GM12878 (cell line): ENCODE measurements at regions not wholly inside any gene's neighbourhood (a gene's known extent, or its start where the extent isn't known, plus 50 kb on each side); places are given as distances from the start of the nearest gene placed in this dataset.

Source experiments
- ATAC-seq: fragments of 200-7000 bp; cut with Tn5 transposase; 3 replicates; pipeline ENCODE4 v1.9.1; 2020; ENCODE audit warnings: mild to moderate bottlenecking, moderate library complexity
- BruUV-seq: library from RNA; stranded (reverse); fragments of 400-500 nt; replicated peaks from 2 replicates; lab custom pipeline; 2021; lab: Mats Ljungman, UMichigan
- CTCF ChIA-PET: fragments of 300-600 bp; sonication (Branson Sonifier 250); formaldehyde crosslinking; extraction: SDS; loops from one replicate; lab custom pipeline; 2021; ENCODE audit warnings: inconsistent platforms; lab: Yijun Ruan, JAX
- POLR2A ChIA-PET: fragments of 350-600 bp; formaldehyde crosslinking; extraction: SDS; loops from one replicate; lab custom pipeline; 2021; ENCODE audit warnings: inconsistent platforms; lab: Charles Lee
- RAD21 ChIA-PET: fragments of 300-600 bp; sonication (Branson Sonifier 250); formaldehyde crosslinking; loops from one replicate; lab custom pipeline; 2023; ENCODE audit warnings: antibody characterized with exemption; ENCODE audit not compliant: unreplicated experiment; lab: Charles Lee
- SMC1A ChIA-PET: fragments of 300-600 bp; sonication (Branson Sonifier 250); formaldehyde crosslinking; loops from one replicate; lab custom pipeline; 2023; ENCODE audit not compliant: unreplicated experiment, uncharacterized antibody; lab: Charles Lee
- DNase-seq: peaks from one replicate; pipeline ENCODE4 v3.0.0-alpha.2; 2011; ENCODE audit warnings: low read depth, low spot score
- FAIRE-seq: peaks from 3 replicates; lab custom pipeline; 2011; peaks lifted over from hg19 to GRCh38; lab: Jason Lieb, UNC
- H2AFZ ChIP-seq: 2 replicates; pipeline ENCODE4 v1.6.0; 2011; ENCODE audit warnings: low read depth, low read length, control low read depth; ENCODE audit not compliant: control insufficient read depth
- H3K27ac ChIP-seq: 2 replicates; pipeline ENCODE4 v1.5.1; 2011; ENCODE audit warnings: control low read depth; ENCODE audit not compliant: control insufficient read depth, insufficient read depth
- H3K27me3 ChIP-seq, 2 experiments: replicated peaks in 1 of 2; 2 replicates each; pipeline versions ENCODE4 v1.6.0 to v1.6.1; 2011; ENCODE audit warnings: low read length in 1 of 2; ENCODE audit not compliant: control insufficient read depth in 2 of 2, insufficient read depth in 2 of 2
- H3K36me3 ChIP-seq, 2 experiments: 2 replicates each; pipeline ENCODE4 v1.5.1; 2011; ENCODE audit warnings: low read length in 1 of 2; ENCODE audit not compliant: control insufficient read depth in 2 of 2, insufficient read depth in 2 of 2
- H3K4me1 ChIP-seq: 2 replicates; pipeline ENCODE4 v1.6.1; 2011; ENCODE audit warnings: mild to moderate bottlenecking, low read length, moderate library complexity, mixed read lengths; ENCODE audit not compliant: control insufficient read depth, insufficient read depth
- H3K4me2 ChIP-seq: 2 replicates; pipeline ENCODE4 v1.6.0; 2011; ENCODE audit warnings: control low read depth; ENCODE audit not compliant: control insufficient read depth, insufficient read depth
- H3K4me3 ChIP-seq: fragments of 200-600 bp; sonication (generic); 2 replicates; pipeline ENCODE4 v1.5.1; 2016
- H3K79me2 ChIP-seq: 2 replicates; pipeline ENCODE4 v1.6.0; 2011; ENCODE audit warnings: low read length; ENCODE audit not compliant: control insufficient read depth, insufficient read depth
- H3K9ac ChIP-seq: 2 replicates; pipeline ENCODE4 v1.8.0; 2011; ENCODE audit warnings: low read length, control low read depth, mixed read lengths; ENCODE audit not compliant: control insufficient read depth, insufficient read depth
- H3K9me3 ChIP-seq: replicated peaks from 3 replicates; pipeline ENCODE4 v1.5.1; 2011; ENCODE audit warnings: mild to moderate bottlenecking, low read length; ENCODE audit not compliant: control insufficient read depth, insufficient read depth
- H4K20me1 ChIP-seq: 2 replicates; pipeline ENCODE4 v1.6.0; 2011; ENCODE audit not compliant: control insufficient read depth, insufficient read depth
- CREM ChIP-seq: IDR thresholded peaks from 2 replicates; pipeline ENCODE4 v1.6.1; 2014; ENCODE audit warnings: antibody characterized with exemption, low read depth
- JUNB ChIP-seq: IDR thresholded peaks from 2 replicates; pipeline ENCODE4 v1.6.1; 2016; ENCODE audit warnings: antibody characterized with exemption, mild to moderate bottlenecking
- NBN ChIP-seq: fragments of 450-650 bp; IDR thresholded peaks from 2 replicates; pipeline ENCODE4 v1.6.1; 2016
- TCF3 ChIP-seq: IDR thresholded peaks from 2 replicates; pipeline ENCODE4 v1.6.1; 2012; ENCODE audit warnings: low read depth, mild to moderate bottlenecking, low read length, borderline replicate concordance; ENCODE audit not compliant: insufficient read depth
- ZNF384 ChIP-seq: IDR thresholded peaks from 2 replicates; pipeline ENCODE4 v1.6.1; 2012; ENCODE audit warnings: low read depth, mild to moderate bottlenecking, low read length, improper control_type of control experiment, borderline replicate concordance
- WGBS: methylation state at CpG from one replicate; pipeline ENCODE4 v1.1.6; 2016; ENCODE audit warnings: low lambda C conversion rate; ENCODE audit not compliant: insufficient replicate concordance, insufficient coverage; ENCODE audit errors: missing lambda C conversion rate; 5-methylcytosine and 5-hydroxymethylcytosine counted together
- in situ Hi-C: fragments of 300-500 bp; cut with MboI; formaldehyde crosslinking; loops from 9 replicates; pipeline ENCODE4 v1.14.3; 2018; ENCODE audit warnings: mixed read lengths
- intact Hi-C: fragments of 100-400 bp; cut with micrococcal nuclease; formaldehyde crosslinking; loops from one replicate; pipeline ENCODE4 v1.14.2; 2022; ENCODE audit not compliant: unreplicated experiment
- TF ChIP-seq, protein P1 (sequence below): IDR thresholded peaks from 2 replicates; pipeline ENCODE4 v1.6.1; 2012; ENCODE audit warnings: low read depth, low read length, improper control_type of control experiment

DNA sequence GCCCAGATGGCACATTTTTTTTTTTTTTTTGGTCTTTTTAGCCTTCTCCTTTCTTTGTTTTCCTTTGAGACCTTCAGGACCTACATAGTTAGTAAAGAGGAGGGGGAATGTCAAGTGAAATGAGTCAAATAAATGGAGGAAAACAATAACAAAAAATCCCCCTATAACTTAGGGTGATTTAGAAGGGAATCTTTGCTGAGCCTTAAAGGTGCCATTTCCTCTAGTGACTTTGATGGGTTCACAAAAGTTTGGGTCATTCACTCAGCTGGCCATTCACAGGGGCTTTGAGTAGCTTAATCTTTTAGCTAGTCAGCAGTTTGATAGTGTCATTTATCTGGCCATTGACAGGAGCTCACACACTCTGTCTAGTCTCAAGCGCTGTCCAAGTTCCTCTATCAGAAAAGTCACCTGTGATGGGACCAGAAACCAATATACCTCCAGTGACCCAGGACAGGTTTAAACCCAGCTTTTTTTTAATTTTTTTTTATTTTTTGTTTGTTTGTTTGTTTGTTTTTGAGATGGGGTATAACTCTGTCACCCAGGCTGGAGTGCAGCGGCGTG is 275.1 kb upstream of the PRDM1 start:
- Histone ChIP-seq H4K20me1 (no peaks in the 10 kb centered on the region), H3K36me3 (no peaks in the 10 kb centered on the region), H3K4me3 (no peak overlapping the region), H3K4me2 (no peak overlapping the region), H3K4me1 (no peaks in the 10 kb centered on the region), H3K27me3 (no peaks in the 10 kb centered on the region; a peak in 1 of 4 replicates), H2AFZ (no peak overlapping the region), H3K27ac (no peak overlapping the region), H3K79me2 (no peaks in the 10 kb centered on the region), H3K9ac (no peak overlapping the region), H3K9me3 (no peaks in the 10 kb centered on the region; the same call in 2 of the 3 replicates)
- WGBS: 88% methylated on average over 3 of the region's 3 CpGs
- SMC1A ChIA-PET: interaction anchor here (0.6 to 2.3 kb wide), 3 partner anchors 16 to 96 kb away, joined by 3 to 8 read pairs (median 4); no protein-coding TSS in a partner anchor
- FAIRE-seq (no peak), DNase-seq (no peak), ATAC-seq (no peak)
- POLR2A ChIA-PET: interaction anchor here (0.6 kb wide), 1 partner anchor 82 kb away, joined by 4 read pairs; no protein-coding TSS in a partner anchor
- CTCF ChIA-PET: interaction anchor here (0.6 kb wide), 1 partner anchor 279 kb away, joined by 3 read pairs; no protein-coding TSS in a partner anchor
- TF ChIP-seq, protein P1, sequence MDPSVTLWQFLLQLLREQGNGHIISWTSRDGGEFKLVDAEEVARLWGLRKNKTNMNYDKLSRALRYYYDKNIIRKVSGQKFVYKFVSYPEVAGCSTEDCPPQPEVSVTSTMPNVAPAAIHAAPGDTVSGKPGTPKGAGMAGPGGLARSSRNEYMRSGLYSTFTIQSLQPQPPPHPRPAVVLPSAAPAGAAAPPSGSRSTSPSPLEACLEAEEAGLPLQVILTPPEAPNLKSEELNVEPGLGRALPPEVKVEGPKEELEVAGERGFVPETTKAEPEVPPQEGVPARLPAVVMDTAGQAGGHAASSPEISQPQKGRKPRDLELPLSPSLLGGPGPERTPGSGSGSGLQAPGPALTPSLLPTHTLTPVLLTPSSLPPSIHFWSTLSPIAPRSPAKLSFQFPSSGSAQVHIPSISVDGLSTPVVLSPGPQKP: no peak
- TF ChIP-seq NBN (no peak), TCF3 (no peak), ZNF384 (peak; percentile 9; the same call in 1 of the 2 replicates), CREM (no peak), JUNB (no peak)
- no TSS peak for BruUV-seq
- in situ Hi-C loops (no loop called here), intact Hi-C loops (no loop called here)
- RAD21 ChIA-PET: interaction anchor here (1.0 to 1.2 kb wide), 3 partner anchors 10 to 165 kb away, joined by 3 read pairs; no protein-coding TSS in a partner anchor
